ENCODE measurements at regions not wholly inside any gene's neighbourhood (a gene's known extent, or its start where the extent isn't known, plus 50 kb on each side); places are given as distances from the start of the nearest gene placed in this dataset.

- Histone ChIP-seq H3K9me3 (ENCODE audit: low read length) (no peaks in the 10 kb centered on the region; the same call in 1 of the 2 replicates), H2AFZ (ENCODE audit: low read length) (no peak overlapping the region), H3K9ac (ENCODE audit: low read length) (no peak overlapping the region), H3K9me2 (replicated peaks; ENCODE audit: insufficient read depth, low read length) (no peaks in the 10 kb centered on the region), H3K27me3 (ENCODE audit: low read length) (no peaks in the 10 kb centered on the region), H4K20me1 (ENCODE audit: insufficient read depth, low read depth, low read length) (no peaks in the 10 kb centered on the region), H3K4me3 (ENCODE audit: low read length) (no peak overlapping the region), H3K27ac (ENCODE audit: low read length) (no peak overlapping the region), H3K4me1 (ENCODE audit: low read length) (no peaks in the 10 kb centered on the region), H3K4me2 (ENCODE audit: low read depth, low read length, poor library complexity, severe bottlenecking) (no peak overlapping the region), H3K36me3 (ENCODE audit: insufficient read depth, low read length) (no peaks in the 10 kb centered on the region), H3K79me2 (ENCODE audit: low read length) (no peaks in the 10 kb centered on the region)
- DNase-seq, result no peak
These were observed 455.6 kb downstream of the INHBA start for GRCh38 chr7:41247143-41247865.

GRCh38 chr7:41245916-41246315, 457.0 kb downstream of the INHBA start:
- H3K27ac ChIP-seq (ENCODE audit: low read length), result no peak overlapping the region
- H3K4me2 ChIP-seq (ENCODE audit: low read depth, low read length, poor library complexity, severe bottlenecking), result no peak overlapping the region
- no peaks in the 10 kb centered on the region; the same call in 1 of the 2 replicates for H3K9me3 ChIP-seq (ENCODE audit: low read length)
- H3K27me3 ChIP-seq (ENCODE audit: low read length), result no peaks in the 10 kb centered on the region
- H3K4me1 ChIP-seq (ENCODE audit: low read length), result no peaks in the 10 kb centered on the region
- no peak for DNase-seq
- H3K4me3 ChIP-seq (ENCODE audit: low read length), result no peak overlapping the region
- no peaks in the 10 kb centered on the region for H3K36me3 ChIP-seq (ENCODE audit: insufficient read depth, low read length)
- H3K79me2 ChIP-seq (ENCODE audit: low read length), result no peaks in the 10 kb centered on the region
- H3K9ac ChIP-seq (ENCODE audit: low read length), result no peak overlapping the region
- H3K9me2 ChIP-seq (replicated peaks; ENCODE audit: insufficient read depth, low read length), result no peaks in the 10 kb centered on the region
- H4K20me1 ChIP-seq (ENCODE audit: insufficient read depth, low read depth, low read length), result no peaks in the 10 kb centered on the region
- no peak overlapping the region for H2AFZ ChIP-seq (ENCODE audit: low read length)

GRCh38 chr7:41244246-41244645, 458.6 kb downstream of the INHBA start:
- Histone ChIP-seq H3K79me2 (ENCODE audit: low read length) (no peaks in the 10 kb centered on the region), H4K20me1 (ENCODE audit: insufficient read depth, low read depth, low read length) (no peaks in the 10 kb centered on the region), H3K36me3 (ENCODE audit: insufficient read depth, low read length) (no peaks in the 10 kb centered on the region), H3K4me3 (ENCODE audit: low read length) (no peak overlapping the region), H3K27ac (ENCODE audit: low read length) (no peak overlapping the region), H3K4me2 (ENCODE audit: low read depth, low read length, poor library complexity, severe bottlenecking) (no peak overlapping the region), H3K9me3 (ENCODE audit: low read length) (no peaks in the 10 kb centered on the region; the same call in 1 of the 2 replicates), H3K27me3 (ENCODE audit: low read length) (no peaks in the 10 kb centered on the region), H2AFZ (ENCODE audit: low read length) (no peak overlapping the region), H3K9ac (ENCODE audit: low read length) (no peak overlapping the region), H3K4me1 (ENCODE audit: low read length) (no peaks in the 10 kb centered on the region), H3K9me2 (replicated peaks; ENCODE audit: insufficient read depth, low read length) (no peaks in the 10 kb centered on the region)
- no peak for DNase-seq

- Histone ChIP-seq H3K9ac (ENCODE audit: low read length) (no peak overlapping the region), H3K36me3 (ENCODE audit: insufficient read depth, low read length) (no peaks in the 10 kb centered on the region), H3K27ac (ENCODE audit: low read length) (no peak overlapping the region), H3K4me2 (ENCODE audit: low read depth, low read length, poor library complexity, severe bottlenecking) (no peak overlapping the region), H4K20me1 (ENCODE audit: insufficient read depth, low read depth, low read length) (no peaks in the 10 kb centered on the region), H3K9me2 (replicated peaks; ENCODE audit: insufficient read depth, low read length) (no peaks in the 10 kb centered on the region), H3K9me3 (ENCODE audit: low read length) (no peaks in the 10 kb centered on the region; the same call in 1 of the 2 replicates), H3K27me3 (ENCODE audit: low read length) (no peaks in the 10 kb centered on the region), H3K79me2 (ENCODE audit: low read length) (no peaks in the 10 kb centered on the region), H3K4me3 (ENCODE audit: low read length) (no peak overlapping the region), H3K4me1 (ENCODE audit: low read length) (no peaks in the 10 kb centered on the region), H2AFZ (ENCODE audit: low read length) (no peak overlapping the region)
- DNase-seq, result no peak
These were observed 461.2 kb downstream of the INHBA start for GRCh38 chr7:41241641-41242040.

- Histone ChIP-seq H3K36me3 (ENCODE audit: insufficient read depth, low read length) (no peaks in the 10 kb centered on the region), H3K4me1 (ENCODE audit: low read length) (no peaks in the 10 kb centered on the region), H3K27ac (ENCODE audit: low read length) (no peak overlapping the region), H3K27me3 (ENCODE audit: low read length) (no peaks in the 10 kb centered on the region), H3K9ac (ENCODE audit: low read length) (no peak overlapping the region), H3K4me3 (ENCODE audit: low read length) (no peak overlapping the region), H3K9me2 (replicated peaks; ENCODE audit: insufficient read depth, low read length) (no peaks in the 10 kb centered on the region), H3K4me2 (ENCODE audit: low read depth, low read length, poor library complexity, severe bottlenecking) (no peak overlapping the region), H3K79me2 (ENCODE audit: low read length) (no peaks in the 10 kb centered on the region), H3K9me3 (ENCODE audit: low read length) (no peaks in the 10 kb centered on the region; the same call in 1 of the 2 replicates), H4K20me1 (ENCODE audit: insufficient read depth, low read depth, low read length) (no peaks in the 10 kb centered on the region), H2AFZ (ENCODE audit: low read length) (no peak overlapping the region)
- no peak for DNase-seq
These were observed 463.3 kb downstream of the INHBA start for GRCh38 chr7:41239596-41239995.

- no peaks in the 10 kb centered on the region for H3K36me3 ChIP-seq (ENCODE audit: insufficient read depth, low read length)
- no peaks in the 10 kb centered on the region for H4K20me1 ChIP-seq (ENCODE audit: insufficient read depth, low read depth, low read length)
- no peaks in the 10 kb centered on the region for H3K9me2 ChIP-seq (replicated peaks; ENCODE audit: insufficient read depth, low read length)
- no peak overlapping the region for H2AFZ ChIP-seq (ENCODE audit: low read length)
- H3K79me2 ChIP-seq (ENCODE audit: low read length), result no peaks in the 10 kb centered on the region
- no peak overlapping the region for H3K4me3 ChIP-seq (ENCODE audit: low read length)
- no peak overlapping the region for H3K9ac ChIP-seq (ENCODE audit: low read length)
- H3K27me3 ChIP-seq (ENCODE audit: low read length), result no peaks in the 10 kb centered on the region
- H3K4me2 ChIP-seq (ENCODE audit: low read depth, low read length, poor library complexity, severe bottlenecking), result no peak overlapping the region
- H3K9me3 ChIP-seq (ENCODE audit: low read length), result no peaks in the 10 kb centered on the region; the same call in 1 of the 2 replicates
- DNase-seq, result no peak
- no peaks in the 10 kb centered on the region for H3K4me1 ChIP-seq (ENCODE audit: low read length)
- H3K27ac ChIP-seq (ENCODE audit: low read length), result no peak overlapping the region
These were observed 464.0 kb downstream of the INHBA start for GRCh38 chr7:41238851-41239331.

GRCh38 chr7:41237956-41238355, 464.9 kb downstream of the INHBA start:
- no peaks in the 10 kb centered on the region for H3K27me3 ChIP-seq (ENCODE audit: low read length)
- H3K4me2 ChIP-seq (ENCODE audit: low read depth, low read length, poor library complexity, severe bottlenecking), result no peak overlapping the region
- no peaks in the 10 kb centered on the region for H3K9me2 ChIP-seq (replicated peaks; ENCODE audit: insufficient read depth, low read length)

GRCh38 chr7:41232086-41232485, 470.8 kb downstream of the INHBA start:
- DNase-seq, result no peak
- Histone ChIP-seq H3K27ac (ENCODE audit: low read length) (no peak overlapping the region), H4K20me1 (ENCODE audit: insufficient read depth, low read depth, low read length) (no peaks in the 10 kb centered on the region), H3K9ac (ENCODE audit: low read length) (no peak overlapping the region), H2AFZ (ENCODE audit: low read length) (no peak overlapping the region), H3K4me3 (ENCODE audit: low read length) (no peak overlapping the region), H3K79me2 (ENCODE audit: low read length) (no peaks in the 10 kb centered on the region), H3K4me1 (ENCODE audit: low read length) (no peaks in the 10 kb centered on the region), H3K9me2 (replicated peaks; ENCODE audit: insufficient read depth, low read length) (no peaks in the 10 kb centered on the region), H3K36me3 (ENCODE audit: insufficient read depth, low read length) (no peaks in the 10 kb centered on the region), H3K27me3 (ENCODE audit: low read length) (no peaks in the 10 kb centered on the region), H3K9me3 (ENCODE audit: low read length) (no peaks in the 10 kb centered on the region; the same call in 1 of the 2 replicates), H3K4me2 (ENCODE audit: low read depth, low read length, poor library complexity, severe bottlenecking) (no peak overlapping the region)

More at GRCh38 chr7:41237956-41238355, 464.9 kb downstream of the INHBA start:
- no peak overlapping the region for H3K9ac ChIP-seq (ENCODE audit: low read length)
- H3K9me3 ChIP-seq (ENCODE audit: low read length), result no peaks in the 10 kb centered on the region; the same call in 1 of the 2 replicates
- DNase-seq, result no peak
- H3K79me2 ChIP-seq (ENCODE audit: low read length), result no peaks in the 10 kb centered on the region
- H3K4me1 ChIP-seq (ENCODE audit: low read length), result no peaks in the 10 kb centered on the region
- no peak overlapping the region for H2AFZ ChIP-seq (ENCODE audit: low read length)
- H3K4me3 ChIP-seq (ENCODE audit: low read length), result no peak overlapping the region
- H3K36me3 ChIP-seq (ENCODE audit: insufficient read depth, low read length), result no peaks in the 10 kb centered on the region
- no peaks in the 10 kb centered on the region for H4K20me1 ChIP-seq (ENCODE audit: insufficient read depth, low read depth, low read length)
- no peak overlapping the region for H3K27ac ChIP-seq (ENCODE audit: low read length)
